ENCODE measurements at regions not wholly inside any gene's neighbourhood (a gene's known extent, or its start where the extent isn't known, plus 50 kb on each side); places are given as distances from the start of the nearest gene placed in this dataset.

GRCh38 chr5:166562246-166562645 is 1729.2 kb upstream of the WWC1 start:
- DNase-seq (ENCODE audit: low read depth) = no peak
- no peak overlapping the region for H3K4me3 ChIP-seq (ENCODE audit: control insufficient read depth, low read depth, low read length)
- TF ChIP-seq CTCF (conservative IDR thresholded peaks at IDR 0.05; ENCODE audit: control insufficient read depth, insufficient read depth, low read depth, low read length) = no peak

GRCh38 chr5:166566725-166567124 is 1724.7 kb upstream of the WWC1 start:
- H3K4me3 ChIP-seq (ENCODE audit: control insufficient read depth, low read depth, low read length) = no peak overlapping the region
- DNase-seq (ENCODE audit: low read depth) = no peak
- TF ChIP-seq CTCF (conservative IDR thresholded peaks at IDR 0.05; ENCODE audit: control insufficient read depth, insufficient read depth, low read depth, low read length) = no peak

- TF ChIP-seq CTCF (conservative IDR thresholded peaks at IDR 0.05; ENCODE audit: control insufficient read depth, insufficient read depth, low read depth, low read length) = no peak
- H3K4me3 ChIP-seq (ENCODE audit: control insufficient read depth, low read depth, low read length) = no peak overlapping the region
- no peak for DNase-seq (ENCODE audit: low read depth)
These were observed 1720.6 kb upstream of the WWC1 start for GRCh38 chr5:166570865-166571264.

GRCh38 chr5:166571668-166572067 is 1719.8 kb upstream of the WWC1 start:
- no peak for DNase-seq (ENCODE audit: low read depth)
- no peak overlapping the region for H3K4me3 ChIP-seq (ENCODE audit: control insufficient read depth, low read depth, low read length)
- TF ChIP-seq CTCF (conservative IDR thresholded peaks at IDR 0.05; ENCODE audit: control insufficient read depth, insufficient read depth, low read depth, low read length) = no peak

- no peak for TF ChIP-seq CTCF (conservative IDR thresholded peaks at IDR 0.05; ENCODE audit: control insufficient read depth, insufficient read depth, low read depth, low read length)
- H3K4me3 ChIP-seq (ENCODE audit: control insufficient read depth, low read depth, low read length) = no peak overlapping the region
- DNase-seq (ENCODE audit: low read depth) = no peak
These were observed 1715.1 kb upstream of the WWC1 start for GRCh38 chr5:166576323-166576722.

GRCh38 chr5:166581826-166582225 is 1709.6 kb upstream of the WWC1 start:
- TF ChIP-seq CTCF (conservative IDR thresholded peaks at IDR 0.05; ENCODE audit: control insufficient read depth, insufficient read depth, low read depth, low read length) = no peak
- peak; percentile 23 for DNase-seq (ENCODE audit: low read depth)
- H3K4me3 ChIP-seq (ENCODE audit: control insufficient read depth, low read depth, low read length) = no peak overlapping the region

GRCh38 chr5:166582416-166582815 is 1709.0 kb upstream of the WWC1 start:
- peak; percentile 10 for DNase-seq (ENCODE audit: low read depth)
- no peak overlapping the region for H3K4me3 ChIP-seq (ENCODE audit: control insufficient read depth, low read depth, low read length)
- TF ChIP-seq CTCF (conservative IDR thresholded peaks at IDR 0.05; ENCODE audit: control insufficient read depth, insufficient read depth, low read depth, low read length) = no peak
